Tibial nerve (tissue), 4 donors: ENCODE measurements at regions not wholly inside any gene's neighbourhood (a gene's known extent, or its start where the extent isn't known, plus 50 kb on each side); places are given as distances from the start of the nearest gene placed in this dataset.
A peak's percentile ranks its signal among the peaks of the same experiment; 100 is the strongest.

Source experiments
- DNase-seq, 2 donors: peaks; one replicate each; pipeline ENCODE4 v3.0.0-alpha.2; 2019; ENCODE audit warnings: low spot score in 2 of 2
- H3K27ac ChIP-seq, 4 donors: fragments of 200-600 bp; sonication (generic) in 3 of 4; one replicate each; pipeline ENCODE4 v1.5.1; 2017 to 2019; ENCODE audit warnings: mild to moderate bottlenecking in 1 of 4
- H3K27me3 ChIP-seq, 2 donors: fragments of 200-600 bp; sonication (generic) in 1 of 2; one replicate each; pipeline versions ENCODE4 v1.5.1 to v1.6.0; 2017 to 2019
- H3K36me3 ChIP-seq, 3 donors: fragments of 200-600 bp; sonication (generic); one replicate each; pipeline ENCODE4 v1.5.1; 2018 to 2019
- H3K4me1 ChIP-seq, 4 donors: fragments of 200-600 bp; sonication (generic) in 3 of 4; one replicate each; pipeline ENCODE4 v1.5.1; 2017 to 2019
- H3K4me3 ChIP-seq, 4 donors: fragments of 200-600 bp; sonication (generic) in 3 of 4; one replicate each; pipeline ENCODE4 v1.5.1; 2017 to 2019; ENCODE audit warnings: mild to moderate bottlenecking in 1 of 4, moderate library complexity in 1 of 4
- H3K9me3 ChIP-seq, 4 donors: fragments of 200-600 bp; sonication (generic) in 3 of 4; one replicate each; pipeline ENCODE4 v1.5.1; 2017 to 2019
- CTCF ChIP-seq, 5 experiments: fragments of 200-600 bp in 3 of 5; fragments of 450-650 bp in 2 of 5; sonication (generic) in 3 of 5; IDR thresholded peaks; one replicate each; pipeline ENCODE4 v1.5.1; 2016 to 2019; ENCODE audit warnings: antibody characterized with exemption in 5 of 5, mild to moderate bottlenecking in 3 of 5, moderate library complexity in 2 of 5
- EP300 ChIP-seq, 2 donors: sonication (generic); formaldehyde crosslinking; IDR thresholded peaks; one replicate each; pipeline ENCODE4 v1.6.1; 2017; ENCODE audit warnings: antibody characterized with exemption in 2 of 2, mild to moderate bottlenecking in 1 of 2
- POLR2A ChIP-seq, 2 donors: fragments of 450-650 bp; IDR thresholded peaks; one replicate each; pipeline ENCODE4 v1.6.1; 2017; ENCODE audit warnings: antibody characterized with exemption in 2 of 2, mild to moderate bottlenecking in 2 of 2, moderate library complexity in 2 of 2
- WGBS, 2 donors: methylation state at CpG; one replicate each; pipeline ENCODE4 v1.1.5; 2018; 5-methylcytosine and 5-hydroxymethylcytosine counted together

- no peak for DNase-seq
- Histone ChIP-seq H3K4me1 (peaks cover 0 to 12% (median 0%) of the 10 kb centered on the region in 4 donors), H3K27me3 (no peaks in the 10 kb centered on the region), H3K27ac (peak overlapping the region in 2 of 4 donors; percentile 38 to 69), H3K36me3 (no peaks in the 10 kb centered on the region), H3K9me3 (no peaks in the 10 kb centered on the region), H3K4me3 (no peak overlapping the region)
- no peak for TF ChIP-seq CTCF (IDR thresholded peaks at IDR 0.05)
- WGBS, 2 donors = 19 to 31% methylated on average over 3 of the region's 3 CpGs
These were observed 443.4 kb upstream of the NCAM2 start for GRCh38 chr21:20554785-20555184.

DNA sequence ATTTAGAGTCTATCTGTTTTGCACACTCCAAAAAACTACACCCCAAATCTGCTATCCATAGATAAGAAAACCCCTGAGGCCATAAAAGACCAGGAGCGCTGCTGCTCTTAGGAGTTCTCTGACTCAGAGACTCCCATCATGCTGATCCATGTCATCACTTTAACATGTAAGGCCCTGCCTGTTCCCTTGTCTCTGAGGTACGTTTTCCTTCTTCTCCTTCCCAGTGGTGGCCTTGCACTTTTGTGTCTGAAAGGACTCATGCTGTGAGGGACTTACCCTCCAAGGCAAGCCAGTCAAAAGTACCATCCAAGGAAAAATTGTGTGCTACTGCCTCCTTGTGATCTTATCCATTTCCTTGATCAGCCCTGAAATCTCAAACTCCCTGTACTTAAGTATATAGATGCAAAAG, 427.4 kb upstream of the NCAM2 start:
- Histone ChIP-seq H3K27ac (no peak overlapping the region), H3K27me3 (no peaks in the 10 kb centered on the region), H3K9me3 (no peaks in the 10 kb centered on the region), H3K4me1 (no peaks in the 10 kb centered on the region), H3K4me3 (no peak overlapping the region), H3K36me3 (no peaks in the 10 kb centered on the region)
- no peak for DNase-seq
- WGBS, 2 donors = 59 to 64% methylated on average over 2 of the region's 2 CpGs
- TF ChIP-seq EP300 (IDR thresholded peaks at IDR 0.05) = no peak
- TF ChIP-seq CTCF (IDR thresholded peaks at IDR 0.05) = peak in 1 of 5 experiments; percentile 10

- no peaks in the 10 kb centered on the region for H3K4me1 ChIP-seq
- no peak for DNase-seq
- H3K27me3 ChIP-seq = no peaks in the 10 kb centered on the region
- WGBS, 2 donors = 82 to 83% methylated on average over 4 of the region's 4 CpGs
- no peaks in the 10 kb centered on the region for H3K36me3 ChIP-seq
- TF ChIP-seq EP300 (IDR thresholded peaks at IDR 0.05) (no peak), POLR2A (IDR thresholded peaks at IDR 0.05) (no peak), CTCF (IDR thresholded peaks at IDR 0.05) (no peak)
- no peak overlapping the region for H3K27ac ChIP-seq
- H3K9me3 ChIP-seq = no peaks in the 10 kb centered on the region
- no peak overlapping the region for H3K4me3 ChIP-seq
These were observed 425.6 kb upstream of the NCAM2 start for GRCh38 chr21:20572582-20572981.

DNA sequence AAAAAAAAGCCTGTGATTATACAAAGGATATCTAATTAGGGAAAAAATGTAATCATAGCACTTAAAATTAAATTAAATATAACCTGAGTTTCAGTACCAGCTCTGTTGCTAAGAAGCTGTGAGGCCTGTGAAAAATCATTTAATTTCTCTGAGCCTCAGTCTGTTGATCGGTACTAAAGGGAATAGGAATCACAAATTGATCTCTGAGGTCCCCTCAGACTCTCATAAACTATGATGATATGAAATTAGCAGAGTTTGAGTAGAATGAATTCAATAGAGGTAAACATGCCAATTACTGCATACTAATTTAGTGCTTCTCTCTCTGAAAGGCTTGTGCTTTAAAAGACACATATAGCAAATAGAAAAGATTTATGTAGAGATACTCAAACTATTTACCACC, 416.8 kb upstream of the NCAM2 start:
- WGBS, 2 donors = 91 to 94% methylated on average over 1 of the region's 1 CpG
- Histone ChIP-seq H3K27ac (no peak overlapping the region), H3K36me3 (no peaks in the 10 kb centered on the region), H3K4me1 (no peaks in the 10 kb centered on the region), H3K27me3 (no peaks in the 10 kb centered on the region), H3K9me3 (no peaks in the 10 kb centered on the region), H3K4me3 (no peak overlapping the region)
- no peak for TF ChIP-seq EP300 (IDR thresholded peaks at IDR 0.05)
- no peak for TF ChIP-seq CTCF (IDR thresholded peaks at IDR 0.05)
- TF ChIP-seq POLR2A (IDR thresholded peaks at IDR 0.05) = no peak
- DNase-seq = no peak

DNA sequence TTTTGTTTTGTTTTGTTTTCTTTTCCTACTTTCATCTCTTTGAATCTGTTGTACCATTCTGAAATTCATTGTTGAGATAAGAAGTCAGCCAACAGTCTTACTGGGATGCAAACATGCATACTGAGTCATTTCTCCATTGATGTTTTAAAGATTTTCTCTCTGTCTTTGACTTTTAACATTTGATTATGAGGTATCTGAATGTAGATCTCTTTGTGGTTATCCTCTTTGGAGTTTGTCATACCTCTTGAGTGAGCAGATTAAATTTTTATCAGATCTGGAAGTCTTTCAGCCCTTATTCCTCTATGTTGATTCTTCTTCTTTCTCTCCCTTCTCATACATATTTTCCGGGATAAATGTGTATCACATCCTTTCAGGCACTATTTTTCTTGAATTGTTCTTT, 406.9 kb upstream of the NCAM2 start:
- TF ChIP-seq CTCF (IDR thresholded peaks at IDR 0.05) = no peak
- TF ChIP-seq POLR2A (IDR thresholded peaks at IDR 0.05) = no peak
- TF ChIP-seq EP300 (IDR thresholded peaks at IDR 0.05) = no peak
- no peak for DNase-seq
- Histone ChIP-seq H3K4me3 (no peak overlapping the region), H3K4me1 (no peaks in the 10 kb centered on the region), H3K27ac (no peak overlapping the region), H3K36me3 (no peaks in the 10 kb centered on the region), H3K27me3 (no peaks in the 10 kb centered on the region), H3K9me3 (peaks cover 0 to 10% (median 0%) of the 10 kb centered on the region in 4 donors)
- WGBS, 2 donors = 53 to 68% methylated on average over 1 of the region's 1 CpG
